Lung (tissue), 11 donors: ENCODE measurements at regions not wholly inside any gene's neighbourhood (a gene's known extent, or its start where the extent isn't known, plus 50 kb on each side); places are given as distances from the start of the nearest gene placed in this dataset.
A peak's percentile ranks its signal among the peaks of the same experiment; 100 is the strongest.

Experiments used
- ATAC-seq: fragments of 200-7000 bp; cut with Tn5 transposase; one replicate; pipeline ENCODE4 v1.9.1; 2020; ENCODE audit warnings: moderate number of reproducible peaks; ENCODE audit not compliant: insufficient read depth, low FRiP score
- DNase-seq, 3 donors: peaks; one replicate each; pipeline ENCODE4 v3.0.0-alpha.2; 2013 to 2017
- H3K27ac ChIP-seq, 2 donors: one replicate each; pipeline ENCODE4 v1.5.1; 2013; ENCODE audit warnings: mild to moderate bottlenecking in 2 of 2, moderate library complexity in 2 of 2, control low read depth in 1 of 2, inconsistent platforms in 1 of 2, low read depth in 1 of 2, low read length in 1 of 2
- H3K27me3 ChIP-seq, 3 donors: one replicate each; pipeline ENCODE4 v1.5.1; 2013; ENCODE audit warnings: low read length in 2 of 3; ENCODE audit not compliant: control insufficient read depth in 3 of 3, insufficient read depth in 3 of 3
- H3K36me3 ChIP-seq, 4 donors: one replicate each; pipeline ENCODE4 v1.5.1; 2013; ENCODE audit warnings: low read length in 4 of 4, mild to moderate bottlenecking in 1 of 4, moderate library complexity in 1 of 4; ENCODE audit not compliant: control insufficient read depth in 4 of 4, insufficient read depth in 4 of 4
- H3K4me1 ChIP-seq, 5 donors: one replicate each; pipeline ENCODE4 v1.5.1; 2013; ENCODE audit warnings: low read length in 5 of 5, mild to moderate bottlenecking in 2 of 5, moderate library complexity in 1 of 5; ENCODE audit not compliant: control insufficient read depth in 5 of 5, insufficient read depth in 5 of 5
- H3K4me3 ChIP-seq: one replicate; pipeline ENCODE4 v1.5.1; 2013; ENCODE audit warnings: mild to moderate bottlenecking, control low read depth, moderate library complexity
- H3K9ac ChIP-seq, 2 donors: one replicate each; pipeline ENCODE4 v1.5.1; 2013; ENCODE audit warnings: low read length in 2 of 2, control low read depth in 1 of 2; ENCODE audit not compliant: insufficient read depth in 1 of 2
- H3K9me3 ChIP-seq, 4 donors: one replicate each; pipeline ENCODE4 v1.5.1; 2013; ENCODE audit warnings: low read length in 3 of 4, mild to moderate bottlenecking in 1 of 4, moderate library complexity in 1 of 4; ENCODE audit not compliant: control insufficient read depth in 4 of 4, insufficient read depth in 3 of 4
- WGBS, 2 donors: extraction: QIAGEN DNeasy Blood & Tissue Kit; methylation state at CpG; one replicate each; pipeline ENCODE4 v1.1.7; 2013; 5-methylcytosine and 5-hydroxymethylcytosine counted together
- TF ChIP-seq, protein P1 (sequence below): IDR thresholded peaks from 2 replicates; pipeline ENCODE4 v1.5.1; 2012; ENCODE audit warnings: mild to moderate bottlenecking; ENCODE audit errors: control extremely low read depth, extremely low read depth
- donor health status: control.
- donor health status: control.
- donor health status: Bipolar disorder and iron deficiency.
- donor health status: healthy.
- donor health status: DM: yes; HTN: yes; CAD: no.

- ATAC-seq (peak; percentile 27), DNase-seq (peak; percentile 69 to 93 (median 86))
- TF ChIP-seq, protein P1, sequence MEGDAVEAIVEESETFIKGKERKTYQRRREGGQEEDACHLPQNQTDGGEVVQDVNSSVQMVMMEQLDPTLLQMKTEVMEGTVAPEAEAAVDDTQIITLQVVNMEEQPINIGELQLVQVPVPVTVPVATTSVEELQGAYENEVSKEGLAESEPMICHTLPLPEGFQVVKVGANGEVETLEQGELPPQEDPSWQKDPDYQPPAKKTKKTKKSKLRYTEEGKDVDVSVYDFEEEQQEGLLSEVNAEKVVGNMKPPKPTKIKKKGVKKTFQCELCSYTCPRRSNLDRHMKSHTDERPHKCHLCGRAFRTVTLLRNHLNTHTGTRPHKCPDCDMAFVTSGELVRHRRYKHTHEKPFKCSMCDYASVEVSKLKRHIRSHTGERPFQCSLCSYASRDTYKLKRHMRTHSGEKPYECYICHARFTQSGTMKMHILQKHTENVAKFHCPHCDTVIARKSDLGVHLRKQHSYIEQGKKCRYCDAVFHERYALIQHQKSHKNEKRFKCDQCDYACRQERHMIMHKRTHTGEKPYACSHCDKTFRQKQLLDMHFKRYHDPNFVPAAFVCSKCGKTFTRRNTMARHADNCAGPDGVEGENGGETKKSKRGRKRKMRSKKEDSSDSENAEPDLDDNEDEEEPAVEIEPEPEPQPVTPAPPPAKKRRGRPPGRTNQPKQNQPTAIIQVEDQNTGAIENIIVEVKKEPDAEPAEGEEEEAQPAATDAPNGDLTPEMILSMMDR, result no peak
- 60 to 68% methylated on average over 5 of the region's 5 CpGs for WGBS, 2 donors
- H3K27ac ChIP-seq, result no peak overlapping the region
- H3K4me3 ChIP-seq, result no peak overlapping the region
- H3K36me3 ChIP-seq, result no peaks in the 10 kb centered on the region
- peaks cover 3 to 30% (median 6%) of the 10 kb centered on the region in 5 donors for H3K4me1 ChIP-seq
- no peaks in the 10 kb centered on the region for H3K27me3 ChIP-seq
- no peaks in the 10 kb centered on the region for H3K9me3 ChIP-seq
- H3K9ac ChIP-seq, result no peak overlapping the region
Observed at GRCh38 chr10:91032611-91033206, 111.8 kb upstream of the ANKRD1 start.

DNA sequence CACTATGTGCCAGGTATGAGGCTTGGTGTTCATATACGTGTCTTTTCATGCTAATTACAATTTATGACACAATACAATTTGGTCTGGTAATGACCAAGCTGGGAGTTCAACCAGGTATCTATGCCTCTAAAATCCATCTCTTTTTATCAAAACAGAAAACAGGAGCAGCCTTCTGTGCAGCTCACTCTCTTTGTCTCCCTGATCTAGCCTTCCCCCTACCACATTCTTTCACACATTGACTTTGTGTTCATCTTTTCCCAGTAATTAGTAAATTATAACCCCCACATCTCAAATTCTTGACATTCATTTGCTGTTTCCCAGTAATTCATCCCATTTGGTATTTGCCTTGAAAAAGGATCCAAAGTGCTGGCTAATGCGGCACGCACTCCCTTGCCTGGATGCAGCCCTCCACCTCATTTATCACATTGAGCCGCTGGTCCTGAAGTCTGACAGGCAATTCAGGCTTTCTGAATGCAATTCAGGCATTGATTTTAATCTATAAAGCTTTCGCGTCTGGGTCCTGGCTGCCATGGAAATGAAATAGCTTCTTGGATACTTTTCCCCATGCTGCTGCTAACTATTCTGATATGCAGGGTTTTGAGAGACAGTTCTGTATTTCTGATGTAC, 112.5 kb upstream of the ANKRD1 start:
- no peak overlapping the region for H3K27ac ChIP-seq
- TF ChIP-seq, protein P1, result no peak
- WGBS, 2 donors, result 87 to 88% methylated on average over 6 of the region's 6 CpGs
- no peak overlapping the region for H3K9ac ChIP-seq
- no peak overlapping the region for H3K4me3 ChIP-seq
- no peaks in the 10 kb centered on the region for H3K9me3 ChIP-seq
- ATAC-seq (no peak), DNase-seq (no peak)
- H3K4me1 ChIP-seq, result peaks cover 3 to 30% (median 6%) of the 10 kb centered on the region in 5 donors
- no peaks in the 10 kb centered on the region for H3K36me3 ChIP-seq
- no peaks in the 10 kb centered on the region for H3K27me3 ChIP-seq

- TF ChIP-seq, protein P1, result no peak
- Histone ChIP-seq H3K4me1 (peaks cover 3 to 30% (median 6%) of the 10 kb centered on the region in 5 donors), H3K9ac (no peak overlapping the region), H3K27ac (no peak overlapping the region), H3K27me3 (no peaks in the 10 kb centered on the region), H3K36me3 (no peaks in the 10 kb centered on the region), H3K9me3 (no peaks in the 10 kb centered on the region), H3K4me3 (no peak overlapping the region)
- ATAC-seq, result no peak
- WGBS, 2 donors, result 38 to 49% methylated on average over 3 of the region's 3 CpGs
- DNase-seq, result no peak
Observed at GRCh38 chr10:91034042-91034441, 113.2 kb upstream of the ANKRD1 start.
